NCI-H69 (cell line): ENCODE measurements at regions not wholly inside any gene's neighbourhood (a gene's known extent, or its start where the extent isn't known, plus 50 kb on each side); places are given as distances from the start of the nearest gene placed in this dataset.

Source experiments
- DNase-seq: peaks from one replicate; lab custom pipeline; 2025; lab: John Stamatoyannopoulos, UW

GRCh38 chr5:77948476-77948875 lies 172.3 kb upstream of the TBCA start:
- DNase-seq = no peak

- peak; percentile 97 for DNase-seq
Measured at GRCh38 chr5:77947041-77947428, 170.9 kb upstream of the TBCA start.

GRCh38 chr5:77946381-77947040 lies 170.4 kb upstream of the TBCA start:
- DNase-seq = peak; percentile 97

GRCh38 chr5:77945874-77946273 lies 169.7 kb upstream of the TBCA start:
- DNase-seq = peak; percentile 41

- no peak for DNase-seq
Measured at GRCh38 chr5:77944757-77945340, 168.7 kb upstream of the TBCA start.

- no peak for DNase-seq
Measured at GRCh38 chr5:77943851-77944250, 167.7 kb upstream of the TBCA start.

GRCh38 chr5:77942578-77943239 lies 166.6 kb upstream of the TBCA start:
- DNase-seq = no peak

- DNase-seq = no peak
Measured at GRCh38 chr5:77937015-77937908, 161.1 kb upstream of the TBCA start.

- no peak for DNase-seq
Measured at GRCh38 chr5:77936365-77936693, 160.2 kb upstream of the TBCA start.

GRCh38 chr5:77935506-77936364 lies 159.6 kb upstream of the TBCA start:
- DNase-seq = peak; percentile 26

GRCh38 chr5:77928776-77929300 lies 152.7 kb upstream of the TBCA start:
- no peak for DNase-seq

- DNase-seq = no peak
Measured at GRCh38 chr5:77926337-77926736, 150.2 kb upstream of the TBCA start.

- no peak for DNase-seq
Measured at GRCh38 chr5:77925503-77925902, 149.4 kb upstream of the TBCA start.

GRCh38 chr5:77924081-77924480 lies 147.9 kb upstream of the TBCA start:
- peak; percentile 99 for DNase-seq

GRCh38 chr5:77923666-77924065 lies 147.5 kb upstream of the TBCA start:
- DNase-seq = peak; percentile 94

GRCh38 chr5:77921094-77921768 lies 145.1 kb upstream of the TBCA start:
- no peak for DNase-seq

GRCh38 chr5:77920359-77921058 lies 144.4 kb upstream of the TBCA start:
- DNase-seq = peak; percentile 28

- no peak for DNase-seq
Measured at GRCh38 chr5:77915346-77915745, 139.2 kb upstream of the TBCA start.

- no peak for DNase-seq
Measured at GRCh38 chr5:77912721-77913120, 136.6 kb upstream of the TBCA start.

GRCh38 chr5:77910602-77911188 lies 134.6 kb upstream of the TBCA start:
- no peak for DNase-seq
